ENCODE measurements at regions not wholly inside any gene's neighbourhood (a gene's known extent, or its start where the extent isn't known, plus 50 kb on each side); places are given as distances from the start of the nearest gene placed in this dataset.

- no peak for TF ChIP-seq POU6F1 (CRISPR knock-in tag; IDR thresholded peaks at IDR 0.05; ENCODE audit: borderline replicate concordance, low read depth)
Measured at GRCh38 chr3:30259730-30260129, 346.7 kb upstream of the TGFBR2 start.

GRCh38 chr3:30260762-30261161 lies 345.6 kb upstream of the TGFBR2 start:
- ATAC-seq = no peak
- TF ChIP-seq GLIS3 (CRISPR knock-in tag; IDR thresholded peaks at IDR 0.05) = no peak
- TF ChIP-seq ISL1 (CRISPR knock-in tag; IDR thresholded peaks at IDR 0.05) = peak; percentile 83

More at GRCh38 chr3:30259730-30260129, 346.7 kb upstream of the TGFBR2 start:
- ATAC-seq = no peak

- ATAC-seq = no peak
- TF ChIP-seq RARB (CRISPR knock-in tag; IDR thresholded peaks at IDR 0.05) (no peak), PPARA (CRISPR knock-in tag; IDR thresholded peaks at IDR 0.05; ENCODE audit: borderline replicate concordance) (no peak), ZC3H10 (CRISPR knock-in tag; IDR thresholded peaks at IDR 0.05) (no peak), ZNF70 (CRISPR knock-in tag; IDR thresholded peaks at IDR 0.05) (no peak), CSDC2 (CRISPR knock-in tag; IDR thresholded peaks at IDR 0.05) (no peak), CREB5 (CRISPR knock-in tag; IDR thresholded peaks at IDR 0.05; ENCODE audit: low read depth) (no peak), ZFP30 (CRISPR knock-in tag; IDR thresholded peaks at IDR 0.05) (no peak), PATZ1 (CRISPR knock-in tag; IDR thresholded peaks at IDR 0.05; ENCODE audit: borderline replicate concordance) (no peak), OSR1 (CRISPR knock-in tag; IDR thresholded peaks at IDR 0.05) (no peak), SNAI2 (CRISPR knock-in tag; IDR thresholded peaks at IDR 0.05) (no peak), ISL1 (CRISPR knock-in tag; IDR thresholded peaks at IDR 0.05) (no peak)
Measured at GRCh38 chr3:30263238-30263924, 343.0 kb upstream of the TGFBR2 start.

GRCh38 chr3:30263925-30264313 lies 342.5 kb upstream of the TGFBR2 start:
- ATAC-seq = no peak
- TF ChIP-seq ZFP30 (CRISPR knock-in tag; IDR thresholded peaks at IDR 0.05) (no peak), PATZ1 (CRISPR knock-in tag; IDR thresholded peaks at IDR 0.05; ENCODE audit: borderline replicate concordance) (no peak), ZNF70 (CRISPR knock-in tag; IDR thresholded peaks at IDR 0.05) (no peak), ZFP3 (CRISPR knock-in tag; IDR thresholded peaks at IDR 0.05) (no peak), ESRRG (CRISPR knock-in tag; IDR thresholded peaks at IDR 0.05) (no peak), RARB (CRISPR knock-in tag; IDR thresholded peaks at IDR 0.05) (no peak), CSDC2 (CRISPR knock-in tag; IDR thresholded peaks at IDR 0.05) (no peak), GLIS3 (CRISPR knock-in tag; IDR thresholded peaks at IDR 0.05) (no peak)

GRCh38 chr3:30266524-30266923 lies 339.9 kb upstream of the TGFBR2 start:
- TF ChIP-seq TOX (CRISPR knock-in tag; IDR thresholded peaks at IDR 0.05; ENCODE audit: borderline replicate concordance) = no peak

GRCh38 chr3:30268288-30268687 lies 338.1 kb upstream of the TGFBR2 start:
- no peak for ATAC-seq
- no peak for TF ChIP-seq RARB (CRISPR knock-in tag; IDR thresholded peaks at IDR 0.05)
- TF ChIP-seq CSRNP3 (CRISPR knock-in tag; IDR thresholded peaks at IDR 0.05) = no peak
- no peak for TF ChIP-seq ARNTL (CRISPR knock-in tag; IDR thresholded peaks at IDR 0.05; ENCODE audit: borderline replicate concordance, low read depth)
- no peak for TF ChIP-seq ZNF565 (CRISPR knock-in tag; conservative IDR thresholded peaks at IDR 0.05; ENCODE audit: low read depth)
- no peak for TF ChIP-seq BACH2 (CRISPR knock-in tag; IDR thresholded peaks at IDR 0.05; ENCODE audit: borderline replicate concordance)
- no peak for TF ChIP-seq TSHZ2 (CRISPR knock-in tag; IDR thresholded peaks at IDR 0.05)

More at GRCh38 chr3:30266524-30266923, 339.9 kb upstream of the TGFBR2 start:
- no peak for ATAC-seq

Data from SK-N-SH treated with all-trans-retinoic acid at 6 μM for 48 hours (cell line).